ENCODE measurements at regions not wholly inside any gene's neighbourhood (a gene's known extent, or its start where the extent isn't known, plus 50 kb on each side); places are given as distances from the start of the nearest gene placed in this dataset.

GRCh38 chr20:56786503-56786902, 157.4 kb downstream of the TFAP2C start:
- TF ChIP-seq CTCF (conservative IDR thresholded peaks at IDR 0.05; ENCODE audit: low read depth, low read length) = no peak
- no peak for TF ChIP-seq EZH2 (IDR thresholded peaks at IDR 0.05; ENCODE audit: borderline replicate concordance, low read depth, low read length, poor library complexity, severe bottlenecking)
